Kidney (tissue), 13 donors: ENCODE measurements at regions not wholly inside any gene's neighbourhood (a gene's known extent, or its start where the extent isn't known, plus 50 kb on each side); places are given as distances from the start of the nearest gene placed in this dataset.

Source experiments
- DNase-seq, 5 donors: peaks; one replicate each; pipeline ENCODE4 v3.0.0-alpha.2; 2013 to 2020
- FAIRE-seq: peaks from 2 replicates; lab custom pipeline; 2012; peaks lifted over from hg19 to GRCh38; lab: Jason Lieb, UNC
- H3K27ac ChIP-seq, 2 donors: one replicate each; pipeline ENCODE4 v1.7.0; 2013; ENCODE audit warnings: low read depth in 2 of 2, low read length in 2 of 2, inconsistent platforms in 1 of 2
- H3K27me3 ChIP-seq: one replicate; pipeline ENCODE4 v1.7.1; 2013; ENCODE audit warnings: low read length, inconsistent platforms; ENCODE audit not compliant: control insufficient read depth, insufficient read depth
- H3K36me3 ChIP-seq, 3 donors: one replicate each; pipeline versions ENCODE4 v1.7.0 to v1.7.1; 2013; ENCODE audit warnings: low read length in 3 of 3, control low read depth in 1 of 3, inconsistent platforms in 1 of 3; ENCODE audit not compliant: insufficient read depth in 3 of 3, control insufficient read depth in 2 of 3
- H3K4me1 ChIP-seq, 3 donors: one replicate each; pipeline versions ENCODE4 v1.7.0 to v1.7.1; 2013; ENCODE audit warnings: low read length in 3 of 3, inconsistent platforms in 1 of 3, low read depth in 1 of 3; ENCODE audit not compliant: control insufficient read depth in 2 of 3, insufficient read depth in 2 of 3
- H3K4me3 ChIP-seq, 3 donors: one replicate each; pipeline versions ENCODE4 v1.7.0 to v1.8.1; 2013; ENCODE audit warnings: low read length in 3 of 3, control low read depth in 1 of 3, inconsistent platforms in 1 of 3
- H3K9ac ChIP-seq, 3 donors: one replicate each; pipeline versions ENCODE4 v1.7.0 to v1.7.1; 2013; ENCODE audit warnings: low read length in 3 of 3, control low read depth in 1 of 3, inconsistent platforms in 1 of 3
- H3K9me3 ChIP-seq, 3 donors: one replicate each; pipeline versions ENCODE4 v1.7.0 to v1.7.1; 2013; ENCODE audit warnings: low read length in 3 of 3, control low read depth in 1 of 3, inconsistent platforms in 1 of 3; ENCODE audit not compliant: control insufficient read depth in 2 of 3, insufficient read depth in 1 of 3
- CTCF ChIP-seq: IDR thresholded peaks from 3 replicates; pipeline ENCODE4 v1.5.1; 2012; ENCODE audit warnings: mild to moderate bottlenecking, moderate library complexity, borderline replicate concordance; ENCODE audit not compliant: insufficient read depth; ENCODE audit errors: extremely low read depth
- intact Hi-C: fragments of 100-400 bp; cut with DNase I; formaldehyde crosslinking; loops from one replicate; pipeline ENCODE4 v1.11.1; 2022
- donor health status: control.
- donor health status: control.
- donor health status: control.
- donor health status: control.
- donor health status: control.
- donor health status: DM: yes; HTN: yes; CAD: no.
- donor health status: Normal renal cell carcinoma (clear cell type).

- Histone ChIP-seq H3K4me3 (peak overlapping the region in 1 of 3 donors; percentile 20), H3K4me1 (peaks cover 0 to 2% (median 0%) of the 10 kb centered on the region in 3 donors), H3K9ac (no peak overlapping the region), H3K27ac (peak overlapping the region in 1 of 2 donors; percentile 34), H3K27me3 (no peaks in the 10 kb centered on the region), H3K9me3 (peaks cover 0 to 7% (median 0%) of the 10 kb centered on the region in 3 donors), H3K36me3 (no peaks in the 10 kb centered on the region)
- DNase-seq (peak in 2 of 5 donors; percentile 35 to 43), FAIRE-seq (no peak)
- intact Hi-C loops: no loop called here
- no peak for TF ChIP-seq CTCF
Observed at GRCh38 chr5:135266975-135267374, 132.1 kb downstream of the MACROH2A1 start.

GRCh38 chr5:135266303-135266635 lies 132.8 kb downstream of the MACROH2A1 start:
- H3K27me3 ChIP-seq: no peaks in the 10 kb centered on the region
- FAIRE-seq (no peak), DNase-seq (peak in 1 of 5 donors; percentile 30)
- H3K4me1 ChIP-seq: peaks cover 0 to 2% (median 0%) of the 10 kb centered on the region in 3 donors
- no peak overlapping the region for H3K27ac ChIP-seq
- no peak overlapping the region for H3K9ac ChIP-seq
- peaks cover 0 to 8% (median 0%) of the 10 kb centered on the region in 3 donors for H3K9me3 ChIP-seq
- intact Hi-C loops: no loop called here
- no peak for TF ChIP-seq CTCF
- H3K4me3 ChIP-seq: no peak overlapping the region
- no peaks in the 10 kb centered on the region for H3K36me3 ChIP-seq

- Histone ChIP-seq H3K9ac (no peak overlapping the region), H3K4me1 (peaks cover 0 to 2% (median 0%) of the 10 kb centered on the region in 3 donors), H3K4me3 (no peak overlapping the region), H3K36me3 (no peaks in the 10 kb centered on the region), H3K27ac (no peak overlapping the region), H3K9me3 (peaks cover 0 to 8% (median 0%) of the 10 kb centered on the region in 3 donors), H3K27me3 (no peaks in the 10 kb centered on the region)
- DNase-seq: peak in 1 of 5 donors; percentile 29
- FAIRE-seq: no peak
- intact Hi-C loops: no loop called here
- no peak for TF ChIP-seq CTCF
Observed at GRCh38 chr5:135265497-135266302, 133.3 kb downstream of the MACROH2A1 start.
